GM21717 (cell line): ENCODE measurements at regions not wholly inside any gene's neighbourhood (a gene's known extent, or its start where the extent isn't known, plus 50 kb on each side); places are given as distances from the start of the nearest gene placed in this dataset.
"Not testable (repeated sequence)": the region's sequence is repeated elsewhere in the genome, so short reads cannot be mapped to it uniquely, and the experiment has no call there.

Source experiments
- ATAC-seq: cut with Tn5 transposase; IDR thresholded peaks from one replicate; pipeline ENCODE4 v1.9.1; 2021; ENCODE audit warnings: mild to moderate bottlenecking, moderate library complexity; ENCODE audit not compliant: unreplicated experiment

DNA sequence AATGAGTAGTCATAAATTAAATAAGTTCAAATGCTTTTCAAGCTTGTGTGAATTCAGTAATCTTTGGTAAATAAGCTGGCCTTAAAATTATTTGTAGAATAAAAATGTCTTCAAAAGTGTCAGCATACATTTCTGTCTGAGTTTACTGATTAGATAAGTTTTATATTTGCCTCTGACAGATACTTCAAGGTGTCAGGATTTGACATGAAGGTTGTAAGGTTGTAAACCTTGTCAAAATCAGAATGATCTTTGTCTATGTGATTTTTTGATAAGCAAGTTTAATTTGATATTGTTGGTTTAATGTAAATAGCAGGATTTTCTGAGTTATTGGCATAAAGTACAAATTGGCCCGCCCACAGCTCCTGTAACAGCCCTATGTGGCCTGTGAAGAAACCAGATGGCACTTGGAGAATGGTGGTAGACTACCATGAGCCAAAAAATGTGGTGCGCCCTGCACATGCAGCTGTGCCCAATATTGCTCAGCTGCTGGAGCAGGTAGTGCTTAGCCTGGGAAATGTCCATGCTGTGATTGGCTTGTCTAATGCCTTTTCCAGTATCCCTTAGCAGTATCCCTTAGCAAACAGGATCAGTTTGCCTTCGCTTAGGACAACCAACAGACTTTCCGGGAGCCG, 188.0 kb upstream of the SPHKAP start:
- no peak for ATAC-seq

DNA sequence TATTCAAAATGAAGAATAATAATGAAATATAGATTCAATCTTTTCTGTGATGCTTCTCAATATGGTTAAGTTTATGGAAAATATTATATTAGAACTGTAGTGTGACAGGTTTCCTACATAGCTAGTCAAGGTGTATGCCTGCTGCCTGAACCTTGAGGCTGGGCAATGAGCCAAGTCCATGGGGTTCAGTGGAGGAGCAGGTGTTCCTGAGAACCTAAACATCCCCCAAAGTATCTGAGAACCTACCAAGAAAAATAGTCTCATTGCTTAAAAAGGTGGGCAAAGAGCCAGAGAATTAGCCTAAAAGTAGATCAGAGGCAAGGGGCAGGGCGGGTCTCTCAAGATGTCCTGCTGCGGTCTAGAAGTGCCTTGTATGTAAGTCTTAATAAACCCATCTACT, 185.9 kb upstream of the SPHKAP start:
- ATAC-seq = no peak

DNA sequence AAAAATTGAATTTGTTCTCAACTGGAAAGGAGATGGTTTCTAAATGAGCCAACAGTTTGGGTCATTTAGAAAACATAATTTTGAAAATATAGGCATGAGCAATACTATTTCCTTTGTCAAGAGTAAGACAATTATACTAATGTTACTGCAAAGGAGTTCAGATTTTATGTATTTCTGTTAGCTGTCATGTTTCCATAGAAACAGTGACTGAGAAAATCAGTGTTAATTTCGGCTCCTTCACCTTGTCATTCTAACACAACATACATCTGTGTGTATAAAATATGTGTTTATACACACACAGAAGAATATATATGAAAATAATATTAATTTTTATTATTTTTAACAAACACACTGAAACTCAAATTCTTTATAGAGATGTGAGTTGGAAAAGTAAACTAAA, 178.0 kb upstream of the SPHKAP start:
- ATAC-seq = no peak

GRCh38 chr2:228355897-228356296, 174.4 kb upstream of the SPHKAP start:
- no peak for ATAC-seq

DNA sequence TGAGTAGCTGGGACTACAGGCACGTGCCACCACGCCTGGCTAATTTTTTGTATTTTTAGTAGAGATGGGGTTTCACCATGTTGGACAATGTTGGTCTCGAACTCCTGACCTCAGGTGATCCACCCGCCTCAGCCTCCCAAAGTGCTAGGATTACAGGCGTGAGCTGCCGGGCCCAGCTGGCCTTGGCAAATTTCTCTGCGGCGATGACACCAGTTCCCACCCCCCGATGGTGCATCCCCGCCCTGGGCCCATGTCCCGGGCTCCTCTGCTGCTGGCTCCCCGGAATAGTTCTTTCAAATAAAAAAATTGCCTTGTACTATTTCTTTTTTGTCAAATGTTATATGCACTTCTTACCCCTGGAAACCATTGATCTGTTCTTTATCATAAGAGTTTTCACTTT, 171.5 kb upstream of the SPHKAP start:
- not testable (repeated sequence) for ATAC-seq

DNA sequence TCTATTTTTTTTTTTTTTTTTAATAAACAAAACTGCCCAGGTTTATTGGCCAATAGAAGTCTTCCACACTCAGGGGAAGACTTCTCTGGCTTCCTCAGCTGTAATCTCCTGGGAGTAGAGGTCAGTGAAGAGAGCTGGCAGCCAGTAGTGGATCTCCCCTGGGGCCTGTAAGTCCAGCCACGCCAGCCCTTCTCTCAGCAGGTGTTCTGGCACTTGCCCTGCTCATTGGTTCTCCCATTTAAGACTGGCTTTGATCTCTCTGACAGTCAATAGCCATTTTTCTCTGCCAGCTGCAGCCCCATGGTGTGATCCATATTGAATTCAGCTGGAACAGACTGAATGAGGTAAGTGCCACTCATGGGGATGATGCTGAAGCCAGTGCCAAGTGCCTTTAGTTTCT, 170.6 kb upstream of the SPHKAP start:
- ATAC-seq = no peak

DNA sequence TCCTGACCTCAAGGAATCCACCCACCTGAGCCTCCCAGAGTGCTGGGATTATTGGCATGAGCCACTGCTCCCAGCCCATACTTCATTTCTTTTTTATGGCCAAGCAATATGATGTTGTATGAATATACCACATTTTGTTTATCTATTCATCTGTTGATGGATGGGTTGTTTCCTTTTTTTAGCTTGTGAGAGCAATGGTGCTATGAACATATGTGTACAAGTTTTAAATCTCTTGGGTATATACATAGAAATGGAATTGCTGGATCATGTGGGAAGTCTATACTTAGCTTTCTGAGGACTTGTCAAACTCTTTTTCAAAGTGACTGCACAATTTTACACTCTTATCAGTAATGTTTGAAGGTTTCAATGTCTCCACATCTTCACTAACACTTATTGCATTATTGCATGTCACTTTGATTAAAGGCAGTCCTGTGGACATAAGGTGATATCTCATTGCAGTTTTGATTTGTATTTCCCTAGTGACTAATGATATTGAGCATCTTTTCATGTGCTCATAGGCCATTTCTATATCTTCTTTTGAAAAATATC, 167.1 kb upstream of the SPHKAP start:
- ATAC-seq = no peak

DNA sequence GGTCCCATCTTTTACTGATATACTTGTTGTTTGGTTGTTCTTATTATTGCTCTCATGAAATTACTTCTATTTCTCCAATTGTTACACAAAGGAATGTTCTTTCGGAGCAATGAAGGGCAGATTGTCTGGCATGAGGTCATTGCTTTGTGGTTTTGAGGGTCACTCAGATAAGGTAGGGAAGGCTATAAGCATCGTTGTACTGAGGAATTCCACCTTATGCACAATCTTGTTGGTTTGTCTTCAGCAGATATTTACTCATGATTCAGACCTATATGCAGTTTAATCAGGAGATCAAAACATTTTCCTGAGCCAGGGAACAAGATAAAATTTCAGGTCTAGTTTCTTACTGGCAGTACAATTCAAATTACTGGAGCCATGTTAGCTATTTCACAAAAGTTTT, 163.0 kb upstream of the SPHKAP start:
- no peak for ATAC-seq

- ATAC-seq = no peak
Observed at GRCh38 chr2:228339525-228339924, 158.0 kb upstream of the SPHKAP start.

GRCh38 chr2:228334180-228334579, 152.7 kb upstream of the SPHKAP start:
- ATAC-seq = no peak

DNA sequence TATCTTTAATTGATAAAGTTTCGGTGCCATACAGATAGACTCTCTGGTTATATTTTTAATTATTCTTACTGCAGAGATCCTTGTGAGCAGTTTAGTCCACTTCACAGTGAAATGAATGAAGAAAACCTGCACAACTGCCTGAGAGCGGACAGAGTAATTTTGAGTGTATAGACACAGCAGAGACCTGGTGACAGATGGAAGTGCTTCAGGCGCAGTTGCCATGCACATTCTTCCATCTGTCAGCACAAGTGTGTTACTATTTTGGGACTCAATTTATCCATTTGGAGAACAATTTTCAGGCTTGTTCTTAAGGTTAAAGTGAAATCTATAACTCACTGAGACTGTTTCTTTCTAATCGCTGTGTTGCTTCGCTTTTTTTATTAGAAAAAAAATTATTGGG, 147.8 kb upstream of the SPHKAP start:
- ATAC-seq = no peak

GRCh38 chr2:228321015-228321414, 139.5 kb upstream of the SPHKAP start:
- ATAC-seq = no peak

DNA sequence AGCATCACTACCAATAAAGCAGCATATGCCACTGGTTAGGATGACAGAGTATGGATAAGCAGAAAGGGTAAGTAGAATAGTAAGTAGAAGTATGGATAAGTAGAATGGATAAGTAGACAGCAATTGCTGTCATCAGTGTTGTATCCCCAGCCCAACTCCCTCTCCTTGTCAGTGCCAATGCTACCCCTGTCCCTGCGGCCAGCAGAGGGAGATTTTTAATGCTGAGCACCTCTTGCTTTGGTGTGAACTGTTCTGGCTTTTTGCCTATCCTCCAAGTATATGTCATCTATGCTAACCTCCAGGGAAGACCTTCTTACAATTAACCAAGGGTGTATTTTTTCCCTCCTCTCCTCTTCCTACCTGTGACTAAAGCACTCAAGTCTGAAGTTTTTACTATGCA, 136.7 kb upstream of the SPHKAP start:
- ATAC-seq = no peak

GRCh38 chr2:228312172-228312571, 130.7 kb upstream of the SPHKAP start:
- no peak for ATAC-seq

DNA sequence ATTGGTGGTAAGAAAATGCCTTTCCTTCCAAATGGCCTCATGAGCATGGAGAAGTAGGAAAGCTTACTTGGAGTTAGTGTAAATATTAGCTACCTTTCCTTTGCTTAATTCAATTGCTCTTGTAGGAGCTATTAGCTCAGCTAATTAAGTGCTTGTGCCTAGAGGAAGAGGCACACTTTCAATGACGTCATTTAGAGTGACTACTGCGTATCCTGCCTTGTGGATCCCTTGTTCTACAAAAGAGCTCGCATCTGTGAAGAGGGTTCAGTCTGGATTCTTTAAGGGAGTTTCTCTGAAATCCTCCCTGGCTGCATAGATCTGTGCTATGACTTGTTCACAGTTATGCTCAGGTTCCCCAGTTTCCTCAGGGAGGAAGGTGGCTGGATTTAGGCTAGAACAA, 122.5 kb upstream of the SPHKAP start:
- no peak for ATAC-seq

GRCh38 chr2:228283491-228284171, 102.1 kb upstream of the SPHKAP start:
- ATAC-seq = peak; percentile 64

DNA sequence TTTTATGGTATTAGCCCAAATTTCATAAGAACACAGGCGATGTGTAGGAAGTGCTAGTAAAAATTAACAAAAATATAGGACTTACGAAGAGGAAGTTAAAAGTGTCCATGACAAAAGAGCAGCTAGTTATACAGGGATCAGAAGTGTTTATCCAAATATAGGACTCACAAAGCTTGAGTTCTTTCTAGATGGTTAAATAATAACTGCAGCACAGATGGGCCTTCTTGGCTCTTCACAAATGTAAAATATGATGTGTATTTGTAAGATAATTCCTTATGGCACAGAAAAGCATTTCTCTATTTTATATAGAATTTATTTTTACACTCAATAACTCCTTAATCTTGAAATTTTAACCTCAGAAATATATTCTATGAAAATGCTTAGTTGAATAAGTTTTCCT, 100.9 kb upstream of the SPHKAP start:
- no peak for ATAC-seq

- no peak for ATAC-seq
Observed at GRCh38 chr2:228273159-228273558, 91.7 kb upstream of the SPHKAP start.

DNA sequence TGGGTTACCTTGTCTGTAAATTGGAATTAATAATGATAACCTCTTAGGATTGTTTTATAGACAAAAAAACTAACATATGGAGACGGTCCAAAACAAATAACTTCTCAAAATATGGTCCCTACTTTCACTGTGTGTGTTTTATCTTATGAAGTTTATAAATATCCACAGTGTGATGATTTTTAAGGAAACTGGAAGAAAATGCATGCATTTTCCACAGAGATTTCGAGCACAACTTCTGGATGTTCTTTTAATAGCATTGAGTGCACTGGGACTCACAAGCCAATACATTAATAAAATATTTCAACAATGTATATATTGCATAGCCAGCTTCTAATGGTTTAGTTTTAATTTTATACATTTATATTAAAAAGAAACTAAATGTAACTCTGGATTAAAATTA, 87.9 kb upstream of the SPHKAP start:
- ATAC-seq = no peak

DNA sequence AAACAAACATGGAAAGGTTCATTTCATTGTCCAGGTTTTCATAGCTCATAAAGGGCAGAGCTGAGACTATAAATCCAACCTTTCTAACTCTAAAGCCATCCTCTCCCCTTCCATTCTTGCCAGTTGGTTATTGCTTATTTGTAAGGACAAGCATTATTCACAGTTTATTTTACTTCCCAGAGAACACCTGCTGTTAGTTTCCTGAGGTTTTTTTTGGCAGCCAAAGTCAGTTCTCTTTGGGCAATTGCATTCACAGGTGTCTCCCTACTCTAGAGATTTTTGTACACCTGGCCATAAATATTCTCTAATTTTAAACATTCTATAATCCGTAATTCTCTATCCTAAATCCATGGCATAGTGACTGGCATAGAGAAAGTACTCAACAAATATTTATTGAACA, 87.3 kb upstream of the SPHKAP start:
- ATAC-seq = no peak

DNA sequence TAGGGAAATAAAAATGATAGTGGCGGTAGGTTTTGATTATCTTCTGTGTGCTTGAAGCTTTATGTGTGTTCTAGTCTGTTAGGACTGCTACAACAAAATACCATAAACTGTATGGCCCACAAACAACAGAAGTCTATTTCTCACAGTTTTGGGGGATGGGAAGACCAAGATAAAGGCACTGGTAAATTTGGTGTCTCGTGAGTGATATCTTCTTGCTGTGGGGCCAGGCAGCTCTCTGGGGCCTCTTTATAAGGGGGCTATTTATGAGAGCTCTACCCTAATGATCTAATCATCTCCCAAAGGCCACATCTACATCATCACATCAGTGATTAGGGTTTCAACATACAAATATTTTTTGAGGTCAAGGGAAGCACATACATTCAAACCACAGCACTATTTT, 86.8 kb upstream of the SPHKAP start:
- ATAC-seq = no peak

DNA sequence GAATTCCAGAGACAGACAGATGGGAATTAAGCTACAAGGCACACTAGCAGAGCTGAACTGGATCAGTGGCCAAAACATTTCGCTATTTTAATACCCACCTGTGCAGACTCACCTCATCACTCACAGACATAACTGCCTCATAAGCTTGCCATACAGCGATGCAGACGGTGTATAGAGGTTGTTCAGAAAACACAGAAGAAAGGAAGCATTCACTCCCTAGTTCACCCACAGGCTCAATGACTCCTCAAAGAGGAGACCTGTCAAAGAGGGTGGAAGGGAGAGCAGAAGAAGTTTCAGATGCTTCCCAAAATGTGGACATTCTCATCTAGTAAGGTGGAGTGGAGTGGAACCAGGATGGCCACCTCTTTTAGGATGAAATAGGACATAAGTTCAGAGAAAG, 81.7 kb upstream of the SPHKAP start:
- no peak for ATAC-seq

GRCh38 chr2:228261546-228261945, 80.1 kb upstream of the SPHKAP start:
- no peak for ATAC-seq
